NOMO-1 treated with dmso at 0.1 percent for 144 hours (cell line): ENCODE measurements at regions not wholly inside any gene's neighbourhood (a gene's known extent, or its start where the extent isn't known, plus 50 kb on each side); places are given as distances from the start of the nearest gene placed in this dataset.

Source experiments
- DNase-seq: peaks from one replicate; lab custom pipeline; 2025; ENCODE audit not compliant: unreplicated experiment; lab: John Stamatoyannopoulos, UW

DNA sequence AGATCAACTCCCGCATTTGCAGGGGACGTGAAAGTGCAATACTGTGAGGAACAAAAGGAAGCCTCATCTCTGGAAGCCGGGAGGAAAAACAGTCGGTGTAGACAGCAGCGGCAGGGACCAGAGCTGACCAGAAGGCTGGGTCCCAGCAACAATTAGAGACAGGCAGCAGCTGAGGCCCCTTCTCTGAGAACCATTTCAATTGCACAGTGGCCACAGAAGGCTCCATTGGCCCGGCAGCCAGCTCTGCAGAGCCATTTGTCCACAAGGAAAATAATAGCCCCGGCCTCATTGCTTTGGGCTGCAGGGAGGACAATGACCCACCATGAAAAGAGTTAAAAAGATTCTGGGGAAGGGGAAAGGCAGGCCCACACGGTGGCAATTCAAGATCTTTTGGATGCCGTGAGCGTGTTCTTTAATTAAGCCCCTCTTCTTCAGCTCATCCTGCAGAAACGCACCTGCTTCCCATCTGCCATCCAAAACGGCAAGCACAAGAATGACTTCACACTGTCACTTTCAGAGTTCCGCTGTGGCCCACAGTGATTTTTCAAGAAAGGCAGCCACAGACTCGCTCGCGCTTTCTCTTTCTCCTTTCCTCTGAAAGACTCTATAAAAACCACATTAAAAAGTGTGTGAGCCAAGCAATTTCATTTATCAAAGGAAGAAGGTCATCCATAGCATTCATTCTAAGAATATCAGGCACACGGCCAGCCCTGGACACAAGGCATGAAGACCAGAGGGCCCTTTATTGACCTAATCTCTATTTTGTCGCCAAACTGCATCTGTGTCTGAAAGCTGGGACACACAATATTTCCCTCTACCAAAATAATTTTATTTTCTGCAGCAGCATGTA lies 293.6 kb downstream of the SOX11 start:
- DNase-seq, result no peak

DNA sequence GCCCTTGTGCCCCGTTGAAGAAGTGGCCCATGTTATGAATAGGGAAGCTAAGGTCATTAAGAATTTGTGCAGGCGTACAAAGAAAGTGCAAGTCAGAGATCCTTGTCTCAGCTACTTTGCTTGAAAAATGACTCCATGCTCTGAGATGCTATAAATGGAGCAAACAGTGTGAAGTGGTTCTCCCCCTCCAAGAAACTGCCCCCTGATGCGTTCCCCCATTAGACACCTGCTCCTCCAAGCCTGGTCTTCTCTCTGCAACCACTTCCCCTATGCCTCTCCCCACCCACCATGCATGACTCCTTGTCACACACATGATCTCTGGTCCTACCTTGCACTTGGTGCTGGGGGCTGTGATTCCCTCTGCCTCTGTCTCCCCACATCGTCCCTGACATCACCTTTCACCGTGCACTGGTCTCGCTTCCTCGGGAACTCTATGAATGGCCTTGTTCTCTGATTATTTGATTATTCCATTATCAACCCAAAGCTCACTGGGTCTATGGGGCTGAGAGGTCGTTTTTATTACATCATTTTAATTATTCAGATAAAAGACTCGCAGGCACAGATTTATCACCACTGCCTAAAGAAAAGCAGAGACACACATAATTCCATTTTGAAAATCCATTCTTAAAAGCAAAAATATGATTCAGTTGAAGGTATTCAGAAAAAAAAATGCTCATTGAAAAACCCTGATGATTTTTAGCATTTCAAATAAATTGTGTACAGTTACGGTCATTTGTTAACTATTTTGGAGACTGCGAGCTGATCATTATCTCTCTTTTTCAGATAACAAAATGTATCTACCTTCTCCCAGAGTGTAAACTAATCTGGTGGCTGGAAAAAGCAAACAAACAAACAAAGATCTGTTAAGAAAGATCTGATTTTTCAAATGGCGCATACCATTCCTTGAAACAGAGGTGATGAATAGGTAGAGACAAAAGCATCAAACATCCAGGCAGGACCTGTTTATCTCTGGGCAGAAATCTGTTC lies 294.9 kb downstream of the SOX11 start:
- no peak for DNase-seq

DNA sequence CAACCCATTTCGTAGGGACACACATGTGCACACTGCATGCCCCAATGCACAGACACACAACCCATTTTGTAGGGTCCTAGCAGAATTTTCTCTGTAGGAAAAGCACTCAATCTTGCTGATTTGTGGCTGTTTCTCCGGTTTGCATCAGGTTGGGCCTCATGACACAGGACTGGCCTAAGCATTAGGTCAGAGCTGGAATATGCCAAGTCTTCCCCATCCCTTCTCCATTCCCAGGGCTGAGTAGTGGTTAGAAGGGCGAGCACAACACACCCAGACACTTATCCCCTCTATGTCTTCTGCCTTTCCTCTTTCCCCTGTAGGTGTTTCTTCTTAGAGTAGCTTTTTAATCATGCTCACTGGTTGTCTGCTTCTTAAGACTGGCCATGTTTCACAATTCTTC lies 295.9 kb downstream of the SOX11 start:
- no peak for DNase-seq

DNA sequence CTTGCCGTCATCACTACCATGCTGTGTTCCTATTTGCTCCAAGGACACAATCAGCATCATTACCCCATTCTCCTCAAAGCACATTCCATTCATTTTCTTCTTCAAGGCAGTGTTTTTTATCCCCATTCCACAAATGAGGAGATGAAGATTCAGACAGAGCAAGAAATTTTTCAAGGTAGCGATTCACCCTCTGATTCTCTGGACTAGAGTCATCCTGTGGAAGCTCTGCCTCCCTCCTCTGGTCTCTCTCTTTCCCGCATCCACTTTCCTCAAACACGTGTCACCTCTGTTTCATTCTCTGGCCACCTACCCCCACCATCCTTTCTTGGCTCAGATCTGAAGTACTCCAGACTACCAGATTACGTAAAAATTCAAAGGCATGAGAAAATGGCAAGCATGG lies 297.9 kb downstream of the SOX11 start:
- DNase-seq, result no peak

DNA sequence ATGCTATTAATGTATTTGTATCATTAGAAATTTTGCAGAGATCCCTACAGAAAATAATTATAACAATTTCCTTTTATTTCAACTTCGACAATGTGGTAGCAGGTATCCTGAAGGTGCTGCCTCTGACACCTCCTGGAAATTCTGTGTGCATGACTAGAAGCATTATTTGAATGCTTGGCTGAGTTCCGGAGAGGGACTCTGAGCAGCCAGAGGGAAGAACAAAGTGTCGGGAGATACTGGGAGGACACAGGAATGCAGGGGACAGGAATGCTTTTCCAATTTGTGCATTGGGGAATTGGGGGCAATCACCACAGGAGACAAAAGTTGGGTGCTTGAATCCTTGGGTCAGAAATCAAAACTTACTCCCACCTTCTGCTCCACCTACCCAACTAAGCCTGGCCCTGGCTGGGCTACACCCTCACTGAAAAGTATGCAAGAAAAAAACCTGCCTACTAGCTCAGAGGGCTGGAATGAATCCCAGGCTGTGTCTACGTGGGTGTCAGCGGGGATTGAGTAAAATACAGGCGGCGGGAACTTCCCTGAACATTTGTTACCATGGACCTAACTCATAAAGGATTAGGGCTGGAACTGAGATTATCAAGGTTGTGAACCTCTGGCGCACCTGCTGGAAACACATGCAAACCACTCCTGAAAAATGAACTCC lies 299.3 kb downstream of the SOX11 start:
- no peak for DNase-seq

DNA sequence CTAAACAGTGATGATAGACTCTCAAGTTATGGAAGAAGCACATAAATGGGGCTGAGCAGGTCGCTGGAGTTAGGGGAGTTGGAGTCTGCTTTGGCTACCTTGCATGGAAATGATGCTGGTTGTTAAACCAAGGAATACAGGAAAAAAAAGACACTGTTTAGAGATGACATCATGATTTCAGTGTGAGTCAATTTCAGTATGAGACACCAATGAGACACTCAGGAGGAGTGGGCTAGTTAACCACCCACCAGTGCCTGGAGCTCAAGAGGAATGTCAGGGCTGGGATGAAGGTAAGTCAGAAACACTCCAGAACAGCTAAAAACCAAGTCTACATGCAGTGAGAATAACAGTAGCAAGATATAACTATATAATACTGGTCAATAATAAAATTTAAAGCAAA lies 303.6 kb downstream of the SOX11 start:
- no peak for DNase-seq

DNA sequence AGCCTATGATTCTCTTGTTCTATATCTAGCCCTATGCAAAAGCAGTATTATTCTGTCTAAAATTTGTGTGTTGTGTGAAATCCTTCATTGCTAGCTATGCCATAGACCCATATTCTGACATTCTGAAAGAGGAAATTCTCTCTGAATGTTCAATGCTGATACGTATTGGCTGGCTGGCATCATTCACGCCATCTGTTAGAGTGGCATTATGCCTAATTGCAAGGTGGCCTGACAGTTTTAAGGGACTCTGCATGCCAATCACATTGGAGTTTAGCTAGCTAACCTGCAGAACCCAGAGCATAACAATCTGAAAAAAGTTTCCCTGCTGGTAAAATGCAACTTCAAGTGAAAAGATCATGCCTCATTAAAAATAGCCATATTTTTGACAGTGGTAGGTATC lies 316.0 kb downstream of the SOX11 start:
- DNase-seq, result no peak

DNA sequence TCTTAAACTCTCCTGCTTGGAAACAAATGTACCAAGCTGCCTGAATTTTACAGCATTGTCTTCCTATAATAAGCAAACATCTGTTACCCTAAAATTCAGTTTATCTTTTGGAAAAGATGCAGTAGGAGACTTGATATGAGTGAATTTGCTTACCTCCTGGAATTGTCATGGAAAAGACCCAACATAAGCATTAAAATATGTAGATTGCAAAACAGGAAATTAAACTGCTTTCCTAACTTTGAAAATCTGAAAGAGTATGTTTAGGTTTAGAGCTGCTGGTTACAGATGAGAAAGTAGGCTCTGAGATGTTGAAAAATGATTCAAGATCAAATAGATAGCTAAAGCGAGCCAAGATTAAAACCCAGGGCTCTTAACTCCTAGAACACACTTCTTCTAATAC lies 316.5 kb downstream of the SOX11 start:
- no peak for DNase-seq

DNA sequence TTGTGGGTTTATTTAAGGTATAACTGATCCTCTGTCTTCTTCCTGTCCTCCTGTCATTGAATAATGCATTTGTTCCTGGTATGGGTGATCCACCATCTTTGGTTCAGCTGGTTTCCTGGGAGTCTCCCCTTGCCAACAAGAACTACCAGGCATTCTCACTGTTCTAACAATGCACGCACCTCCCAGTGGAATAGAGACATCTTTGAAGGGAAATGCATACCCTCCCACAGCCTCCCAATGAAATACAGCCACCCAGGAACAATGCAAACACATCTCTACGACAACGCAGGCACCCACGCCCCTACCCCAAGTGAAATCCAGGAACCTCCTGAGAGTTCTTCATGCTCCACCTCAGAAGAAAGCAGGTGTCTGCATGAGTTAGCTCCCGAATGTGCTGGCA lies 318.0 kb downstream of the SOX11 start:
- no peak for DNase-seq

DNA sequence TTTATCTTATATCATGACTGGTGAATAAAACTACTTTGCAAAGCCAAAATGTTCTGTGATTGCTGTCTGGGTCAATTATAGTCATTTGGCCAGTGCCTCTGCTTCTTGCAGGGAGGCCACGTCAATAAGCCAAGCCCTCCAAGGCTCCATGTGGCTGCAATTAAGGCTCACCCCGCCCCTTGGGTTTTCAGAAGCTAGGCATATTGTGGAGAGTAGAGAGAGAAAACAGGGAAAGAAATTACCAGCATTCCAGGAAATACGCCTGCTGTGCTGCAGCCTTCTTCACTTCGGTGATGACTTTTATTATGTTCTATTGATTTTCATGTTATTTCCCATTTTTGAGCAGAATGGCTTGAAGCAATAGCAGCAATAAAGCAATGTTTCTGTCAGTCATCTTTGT lies 319.7 kb downstream of the SOX11 start:
- DNase-seq, result no peak

DNA sequence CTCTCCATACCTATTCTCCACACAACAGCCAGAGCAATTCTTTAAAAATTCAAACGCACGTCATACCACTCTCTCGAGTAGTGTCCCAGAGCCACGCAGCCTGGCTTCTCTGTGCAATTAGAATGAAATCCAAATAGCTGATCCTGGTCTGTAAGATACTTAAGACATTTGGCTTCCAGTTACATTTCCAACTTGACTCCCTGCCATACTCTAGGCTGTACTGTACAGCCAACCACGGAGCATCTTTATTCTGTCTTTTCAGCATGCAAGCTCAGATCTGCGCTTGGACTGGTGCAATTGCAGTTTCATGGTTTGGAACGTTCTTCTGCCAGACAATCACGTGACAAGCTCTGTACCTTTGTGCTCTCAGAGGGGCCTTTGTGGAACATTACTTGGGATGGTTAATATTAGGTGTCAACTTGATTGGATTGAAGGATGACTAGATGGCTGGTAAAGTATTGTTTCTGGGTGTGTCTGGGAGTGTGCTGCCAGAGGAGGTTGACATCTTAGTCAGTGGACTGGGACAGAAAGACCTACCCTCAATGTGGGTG lies 325.6 kb downstream of the SOX11 start:
- no peak for DNase-seq

DNA sequence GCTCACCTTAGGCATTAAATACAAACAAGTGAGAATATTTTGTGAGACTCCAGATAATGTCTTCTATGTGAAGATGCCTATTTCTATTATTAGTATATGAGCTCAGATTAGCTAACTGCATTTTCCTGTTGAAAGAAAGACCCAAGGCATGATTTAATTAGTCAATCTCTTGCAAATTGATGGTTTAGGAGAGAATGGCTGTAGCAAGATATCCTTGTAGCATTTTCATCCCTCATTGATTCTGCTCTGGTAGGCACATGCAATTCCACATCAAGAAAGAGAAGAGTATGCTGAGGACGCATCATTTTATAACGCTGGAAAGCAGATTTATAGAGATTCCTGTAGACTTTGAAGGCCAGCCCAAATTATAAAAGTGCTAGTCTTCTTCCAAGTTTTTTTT lies 332.0 kb downstream of the SOX11 start:
- DNase-seq, result no peak

DNA sequence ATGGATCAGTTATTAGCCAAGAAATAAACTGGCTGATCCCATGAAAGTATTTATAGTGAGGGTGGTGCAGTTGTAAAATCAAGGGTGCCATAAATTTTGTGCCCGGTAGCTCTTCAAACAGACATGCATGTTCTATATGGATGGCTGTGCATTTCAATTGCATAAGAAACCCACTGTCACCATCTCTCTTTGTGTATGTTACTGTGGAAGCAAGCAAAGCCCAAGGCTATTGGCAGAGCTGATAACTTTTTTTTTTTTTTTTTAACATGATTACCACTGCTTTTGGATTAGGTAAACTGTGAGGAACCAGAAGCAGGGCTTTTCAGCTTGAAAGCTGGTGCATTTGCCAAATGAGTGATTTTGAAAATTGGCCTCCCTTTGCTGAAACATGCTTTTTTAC lies 332.6 kb downstream of the SOX11 start:
- DNase-seq, result no peak

DNA sequence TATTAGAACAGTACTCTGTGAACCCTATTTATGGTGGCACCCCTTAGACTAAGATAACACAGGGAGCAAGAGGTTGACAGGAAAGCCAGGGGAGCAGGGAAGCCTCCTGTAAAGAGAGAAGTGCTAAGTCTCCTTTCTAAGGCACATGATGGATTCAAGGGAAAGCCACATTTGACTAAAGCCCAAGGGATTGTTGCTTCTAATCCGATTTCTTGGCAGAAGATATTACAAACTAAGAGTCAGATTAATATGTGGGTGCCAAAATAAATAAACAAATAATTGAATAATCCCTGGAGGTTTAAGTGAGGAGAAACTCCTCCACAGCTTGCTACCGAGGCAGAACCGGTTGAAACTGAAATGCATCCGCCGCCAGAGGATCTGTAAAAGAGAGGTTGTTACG lies 333.2 kb downstream of the SOX11 start:
- DNase-seq, result no peak

DNA sequence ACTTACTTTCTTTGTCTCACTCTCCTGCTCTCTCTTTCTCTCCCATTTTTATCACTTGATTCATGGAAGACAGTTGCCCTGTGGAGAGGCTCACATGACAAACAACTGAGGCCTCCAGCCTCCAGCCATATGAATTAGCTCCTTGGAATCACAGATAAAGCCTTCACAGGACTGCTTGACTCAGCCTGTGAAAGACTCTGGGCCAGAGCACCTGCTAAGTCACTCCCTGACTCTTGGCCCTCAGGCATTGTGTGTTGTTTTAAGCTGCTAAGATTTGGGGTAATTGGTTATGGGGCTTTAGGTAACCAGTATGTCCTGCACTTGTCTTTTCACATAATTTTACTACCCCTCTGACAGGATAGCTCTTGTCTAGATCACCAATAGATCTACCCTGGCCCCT lies 334.9 kb downstream of the SOX11 start:
- no peak for DNase-seq

DNA sequence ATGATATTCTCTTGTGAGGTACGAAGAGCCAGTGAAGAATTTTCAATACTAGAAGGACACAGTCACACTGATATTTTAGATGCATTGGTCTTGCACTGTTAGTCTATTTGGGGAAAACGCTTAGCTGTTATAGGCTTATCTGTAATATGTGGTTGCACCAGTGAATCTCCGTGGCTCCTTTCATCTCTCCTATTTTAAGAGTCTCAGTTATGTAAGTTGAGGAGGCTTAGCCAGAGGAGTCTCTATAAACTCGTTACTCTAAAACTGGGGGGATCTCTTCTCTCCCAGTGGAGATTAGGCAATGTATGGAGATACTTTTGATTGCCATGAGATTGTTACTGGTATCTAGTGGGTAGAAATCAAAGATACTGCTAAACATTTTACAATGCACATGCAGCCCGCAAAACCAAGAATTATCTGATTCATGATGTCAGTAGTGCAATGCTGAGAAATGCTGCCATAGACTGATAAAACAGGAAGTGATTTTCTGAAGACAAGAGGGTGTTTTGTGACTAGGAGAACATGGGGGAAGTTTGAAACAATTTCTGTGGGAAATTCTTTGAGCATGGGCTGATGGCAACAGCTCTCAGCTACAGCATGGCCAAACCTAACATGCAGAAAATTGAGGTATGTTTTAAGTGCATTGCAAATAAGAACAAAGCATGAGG lies 339.1 kb downstream of the SOX11 start:
- DNase-seq, result no peak

DNA sequence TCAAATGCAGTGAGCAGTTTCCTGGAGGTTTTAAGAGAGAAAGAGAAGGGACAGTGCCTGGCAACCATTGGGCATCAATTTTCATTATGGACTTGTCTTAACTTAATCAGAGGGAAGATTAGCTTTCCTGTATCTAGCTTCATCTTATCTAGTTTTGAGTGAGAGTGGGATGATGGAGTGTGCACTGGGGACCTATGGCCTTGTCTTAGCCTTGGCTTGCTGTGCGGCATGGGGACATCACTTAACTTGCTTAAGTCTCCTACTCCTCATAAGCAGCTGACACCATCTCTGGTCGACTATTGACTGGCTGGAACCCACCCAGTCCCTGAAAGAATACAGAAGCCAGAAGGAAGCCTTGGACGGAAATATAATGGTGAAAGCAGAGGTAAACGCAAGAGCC lies 344.0 kb downstream of the SOX11 start:
- DNase-seq, result no peak

DNA sequence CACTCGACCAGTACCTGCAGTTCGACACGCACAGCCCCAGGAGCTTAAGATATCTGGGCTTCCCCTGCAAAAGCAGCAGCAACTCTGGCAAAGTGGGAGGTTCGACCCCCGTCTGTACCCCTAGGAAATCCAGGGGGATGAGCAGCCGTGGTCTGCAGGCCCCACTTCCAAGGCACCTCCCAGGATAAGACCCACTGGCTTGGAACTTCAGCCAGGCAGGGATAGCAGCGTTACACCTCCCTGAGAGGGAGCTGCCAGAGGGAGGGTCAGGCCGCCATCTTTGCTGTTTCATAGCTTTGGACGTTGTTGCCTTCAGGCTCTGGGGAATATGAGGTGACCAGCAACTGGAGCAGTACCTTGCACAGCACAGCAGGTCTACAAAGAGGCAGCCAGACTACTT lies 351.1 kb downstream of the SOX11 start:
- DNase-seq, result no peak

DNA sequence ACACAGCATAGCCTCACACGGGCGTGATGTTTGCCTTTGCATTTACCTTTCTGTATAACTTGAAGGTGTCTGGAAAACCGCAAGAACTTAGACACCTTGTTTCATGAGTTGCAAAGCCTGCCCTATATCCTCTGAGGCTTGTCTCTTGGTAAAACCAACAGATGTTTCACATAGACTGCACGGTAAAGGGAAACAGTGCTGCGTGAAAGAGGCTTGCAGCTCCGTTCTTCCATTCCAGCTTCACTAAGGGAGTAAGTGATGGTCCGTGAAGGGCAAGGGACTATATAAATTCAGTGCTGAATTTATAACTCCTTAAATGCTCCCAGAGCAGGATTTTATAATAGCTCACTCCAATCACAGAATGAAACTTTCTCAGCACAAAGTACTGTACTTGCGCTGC lies 360.5 kb downstream of the SOX11 start:
- DNase-seq, result no peak

DNA sequence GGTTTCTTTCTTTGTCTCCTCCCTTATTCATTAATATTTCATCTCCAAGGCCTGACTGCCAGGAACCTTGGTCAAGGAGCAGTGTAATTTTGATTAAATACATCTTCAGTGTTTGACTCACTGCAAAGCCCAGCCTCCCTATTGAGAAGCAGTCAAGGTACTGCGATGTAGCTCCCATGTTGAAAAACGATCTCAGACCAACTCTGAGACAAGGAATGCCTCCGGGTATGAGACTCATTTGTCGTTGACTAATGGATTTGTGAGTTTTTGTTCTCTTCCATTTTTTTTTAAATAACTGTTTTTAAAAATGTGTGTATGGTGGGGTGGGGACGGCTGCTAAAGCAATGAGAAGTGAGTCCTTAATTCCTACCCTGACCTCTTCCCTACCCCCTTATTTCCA lies 361.6 kb downstream of the SOX11 start:
- no peak for DNase-seq

DNA sequence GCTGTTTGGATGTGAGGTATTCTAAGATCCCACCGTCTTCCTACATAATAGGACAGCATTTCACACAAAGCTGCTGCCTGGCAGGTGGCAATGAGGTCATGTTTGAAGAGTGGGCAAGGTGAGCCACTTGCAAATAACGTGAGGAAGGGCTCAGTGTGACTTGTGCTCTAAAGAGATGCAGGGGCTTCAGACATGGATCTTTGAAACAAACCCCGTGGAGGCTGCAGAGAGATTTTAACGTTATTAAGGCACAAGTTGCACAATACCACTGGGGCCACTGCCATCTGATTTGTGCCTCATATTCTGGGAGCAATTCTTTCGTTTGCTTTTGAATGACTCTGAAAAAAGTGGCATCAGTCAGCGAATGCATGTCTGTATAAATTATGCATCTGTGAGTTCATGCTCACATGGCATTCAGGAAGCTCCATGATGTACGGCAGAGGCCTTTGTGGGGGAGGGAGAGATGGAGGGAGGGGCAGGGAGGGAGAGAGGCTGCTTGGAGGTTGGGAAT lies 362.0 kb downstream of the SOX11 start:
- DNase-seq, result no peak
